H9 (cell line): ENCODE measurements at regions not wholly inside any gene's neighbourhood (a gene's known extent, or its start where the extent isn't known, plus 50 kb on each side); places are given as distances from the start of the nearest gene placed in this dataset.
"Not testable (repeated sequence)": the region's sequence is repeated elsewhere in the genome, so short reads cannot be mapped to it uniquely, and the experiment has no call there.

Source experiments
- DNase-seq: peaks from one replicate; pipeline ENCODE4 v3.0.0-alpha.2; 2017
- H2AFZ ChIP-seq: one replicate; pipeline ENCODE4 v1.6.1; 2013; ENCODE audit warnings: mild to moderate bottlenecking, low read length, control low read depth, moderate library complexity
- H2AK5ac ChIP-seq: 2 replicates; pipeline ENCODE4 v1.6.1; 2013; ENCODE audit warnings: low read length, control low read depth, mixed read lengths; ENCODE audit not compliant: insufficient read length
- H2BK120ac ChIP-seq: one replicate; pipeline ENCODE4 v1.6.1; 2013; ENCODE audit warnings: low read depth, mild to moderate bottlenecking, low read length, control low read depth, inconsistent platforms; ENCODE audit not compliant: poor library complexity, severe bottlenecking
- H2BK12ac ChIP-seq: 2 replicates; pipeline ENCODE4 v1.6.1; 2013; ENCODE audit warnings: low read length, control low read depth, mixed read lengths, low read depth; ENCODE audit not compliant: insufficient read length
- H2BK15ac ChIP-seq: 2 replicates; pipeline ENCODE4 v1.6.1; 2013; ENCODE audit warnings: low read depth, low read length, control low read depth
- H2BK20ac ChIP-seq: one replicate; pipeline ENCODE4 v1.6.1; 2013; ENCODE audit warnings: low read depth, mild to moderate bottlenecking, low read length, control low read depth, inconsistent platforms; ENCODE audit not compliant: poor library complexity, severe bottlenecking
- H2BK5ac ChIP-seq: 2 replicates; pipeline ENCODE4 v1.6.1; 2013; ENCODE audit warnings: low read length, control low read depth, mixed read lengths; ENCODE audit not compliant: insufficient read length
- H3K14ac ChIP-seq: 2 replicates; pipeline ENCODE4 v1.6.1; 2013; ENCODE audit warnings: low read length, control low read depth; ENCODE audit not compliant: insufficient read depth
- H3K18ac ChIP-seq: 2 replicates; pipeline ENCODE4 v1.6.1; 2013; ENCODE audit warnings: low read depth, mild to moderate bottlenecking, mixed read lengths, low read length, control low read depth; ENCODE audit not compliant: insufficient read length
- H3K23ac ChIP-seq: 2 replicates; pipeline ENCODE4 v1.6.1; 2013; ENCODE audit warnings: low read length, control low read depth, mixed read lengths, low read depth; ENCODE audit not compliant: insufficient read length
- H3K23me2 ChIP-seq: 2 replicates; pipeline ENCODE4 v1.6.1; 2013; ENCODE audit warnings: low read depth, mild to moderate bottlenecking, mixed read lengths, low read length, control low read depth; ENCODE audit not compliant: insufficient read length, poor library complexity, severe bottlenecking
- H3K27ac ChIP-seq: 2 replicates; pipeline ENCODE4 v1.5.1; 2013; ENCODE audit warnings: low read length, control low read depth, mixed read lengths, low read depth; ENCODE audit not compliant: insufficient read length
- H3K27me3 ChIP-seq: 2 replicates; pipeline ENCODE4 v1.6.1; 2013; ENCODE audit warnings: low read length, control low read depth, inconsistent platforms; ENCODE audit not compliant: insufficient read depth
- H3K4ac ChIP-seq: 2 replicates; pipeline ENCODE4 v1.6.1; 2013; ENCODE audit warnings: low read depth, mild to moderate bottlenecking, control low read depth, inconsistent platforms, low read length, moderate library complexity
- H3K4me1 ChIP-seq: 2 replicates; pipeline ENCODE4 v1.6.1; 2013; ENCODE audit warnings: low read length, control low read depth, inconsistent platforms; ENCODE audit not compliant: insufficient read depth
- H3K4me2 ChIP-seq: 2 replicates; pipeline ENCODE4 v1.6.1; 2013; ENCODE audit warnings: low read length, control low read depth, mixed read lengths; ENCODE audit not compliant: insufficient read length, insufficient read depth
- H3K56ac ChIP-seq: 2 replicates; pipeline ENCODE4 v1.6.1; 2013; ENCODE audit warnings: low read depth, mild to moderate bottlenecking, mixed read lengths, low read length, control low read depth; ENCODE audit not compliant: insufficient read length
- H3K79me1 ChIP-seq: 2 replicates; pipeline ENCODE4 v1.6.1; 2013; ENCODE audit warnings: low read depth, mild to moderate bottlenecking, moderate library complexity, low read length, control low read depth, inconsistent platforms; ENCODE audit not compliant: insufficient read depth, poor library complexity, severe bottlenecking
- H3K79me2 ChIP-seq: 2 replicates; pipeline ENCODE4 v1.6.1; 2013; ENCODE audit warnings: low read length, control low read depth, inconsistent platforms; ENCODE audit not compliant: insufficient read depth
- H3K9ac ChIP-seq: 2 replicates; pipeline ENCODE4 v1.6.1; 2013; ENCODE audit warnings: low read length, control low read depth, mixed read lengths; ENCODE audit not compliant: insufficient read length; ENCODE audit errors: extremely low read depth
- H3K9me3 ChIP-seq: one replicate; pipeline ENCODE4 v1.6.1; 2013; ENCODE audit warnings: low read depth, low read length, inconsistent platforms; ENCODE audit not compliant: control insufficient read depth
- H3T11ph ChIP-seq: one replicate; pipeline ENCODE4 v1.6.1; 2013; ENCODE audit warnings: mild to moderate bottlenecking, low read length, control low read depth, inconsistent platforms
- H4K20me1 ChIP-seq: one replicate; pipeline ENCODE4 v1.6.1; 2013; ENCODE audit not compliant: control insufficient read depth, insufficient read length, insufficient read depth
- H4K5ac ChIP-seq: 2 replicates; pipeline ENCODE4 v1.6.1; 2013; ENCODE audit warnings: low read depth, mild to moderate bottlenecking, mixed read lengths, low read length, control low read depth; ENCODE audit not compliant: insufficient read length
- H4K8ac ChIP-seq: replicated peaks from 2 replicates; pipeline ENCODE4 v1.6.1; 2013; ENCODE audit warnings: low read length, control low read depth, mixed read lengths, low read depth; ENCODE audit not compliant: insufficient read length
- H4K91ac ChIP-seq: 2 replicates; pipeline ENCODE4 v1.6.1; 2013; ENCODE audit warnings: low read depth, mild to moderate bottlenecking, moderate library complexity, mixed read lengths, low read length, control low read depth; ENCODE audit not compliant: insufficient read length
- H3K27ac Mint-ChIP-seq, 3 experiments: 2 replicates in 2 of 3; 3 replicates in 1 of 3; pipeline ENCODE4 v1.8.0; 2020 to 2021; ENCODE audit warnings: mixed read lengths in 3 of 3, mild to moderate bottlenecking in 1 of 3, moderate library complexity in 1 of 3
- H3K27me3 Mint-ChIP-seq: 2 replicates; pipeline ENCODE4 v1.8.0; 2021; ENCODE audit warnings: low read depth, mild to moderate bottlenecking, moderate library complexity, mixed read lengths
- H3K36me3 Mint-ChIP-seq, 3 experiments: 2 replicates in 2 of 3; 3 replicates in 1 of 3; pipeline ENCODE4 v1.8.0; 2020 to 2021; ENCODE audit warnings: low read depth in 3 of 3, mixed read lengths in 3 of 3; ENCODE audit not compliant: insufficient read depth in 1 of 3
- H3K4me1 Mint-ChIP-seq, 2 experiments: 2 replicates each; pipeline ENCODE4 v1.8.0; 2020; ENCODE audit warnings: mixed read lengths in 2 of 2
- H3K4me3 Mint-ChIP-seq, 2 experiments: 2 replicates in 1 of 2; 3 replicates in 1 of 2; pipeline ENCODE4 v1.8.0; 2020 to 2021; ENCODE audit warnings: mild to moderate bottlenecking in 2 of 2, mixed read lengths in 2 of 2, moderate library complexity in 1 of 2
- H3K9me3 Mint-ChIP-seq, 2 experiments: 2 replicates in 1 of 2; 3 replicates in 1 of 2; pipeline ENCODE4 v1.8.0; 2020; ENCODE audit warnings: mild to moderate bottlenecking in 2 of 2, mixed read lengths in 2 of 2, moderate library complexity in 1 of 2
- CTCF ChIP-seq: fragments of 200-600 bp; sonication (generic); conservative IDR thresholded peaks from 3 replicates; pipeline ENCODE4 v1.8.0; 2021; ENCODE audit warnings: antibody characterized with exemption, mild to moderate bottlenecking
- WGBS: extraction: QIAGEN DNeasy Blood & Tissue Kit; methylation state at CpG from one replicate; pipeline ENCODE4 v1.1.7; 2013; ENCODE audit warnings: missing lambda C conversion rate, low lambda C conversion rate, mixed read lengths; ENCODE audit not compliant: insufficient read length; ENCODE audit errors: extremely low coverage; 5-methylcytosine and 5-hydroxymethylcytosine counted together

- H4K5ac ChIP-seq, H3K56ac ChIP-seq, H3T11ph ChIP-seq, H2BK20ac ChIP-seq, H3K9ac ChIP-seq, H3K79me2 ChIP-seq, H3K4ac ChIP-seq, H2BK120ac ChIP-seq, H3K9me3 Mint-ChIP-seq, H3K4me3 Mint-ChIP-seq, H2BK5ac ChIP-seq, H4K8ac ChIP-seq, H2AFZ ChIP-seq, H3K9me3 ChIP-seq, H3K23me2 ChIP-seq, H2BK15ac ChIP-seq, H3K4me2 ChIP-seq, H3K27me3 ChIP-seq, H3K79me1 ChIP-seq, H3K23ac ChIP-seq, H3K14ac ChIP-seq, H4K91ac ChIP-seq, H4K20me1 ChIP-seq, H3K18ac ChIP-seq, H3K27ac ChIP-seq, H2AK5ac ChIP-seq, H3K36me3 Mint-ChIP-seq, H3K27ac Mint-ChIP-seq, H2BK12ac ChIP-seq: not testable (repeated sequence)
- H3K27me3 Mint-ChIP-seq = peaks cover 17% of the 10 kb centered on the region
- TF ChIP-seq CTCF = peak; percentile 55
- peaks cover 40 to 54% of the 10 kb centered on the region in 2 experiments for H3K4me1 Mint-ChIP-seq
- DNase-seq = peak; percentile 50
- H3K4me1 ChIP-seq = peaks cover 10% of the 10 kb centered on the region; the same call in 1 of the 2 replicates
- no CpG with 5 or more reads among the region's 15 CpGs for WGBS
Observed at GRCh38 chr12:131623404-131624368, 87.2 kb upstream of the SFSWAP start.

GRCh38 chr12:131624369-131624739 is 86.5 kb upstream of the SFSWAP start:
- not testable (repeated sequence) for H4K20me1 ChIP-seq, H3K4ac ChIP-seq, H3K18ac ChIP-seq, H3K56ac ChIP-seq, H3K27ac ChIP-seq, H4K8ac ChIP-seq, H3K4me2 ChIP-seq, H2BK12ac ChIP-seq, H2BK5ac ChIP-seq, H3K79me2 ChIP-seq, H2BK15ac ChIP-seq, H3K14ac ChIP-seq, H2AK5ac ChIP-seq, H3K23ac ChIP-seq, H2BK120ac ChIP-seq, H3K9me3 ChIP-seq, H4K91ac ChIP-seq, DNase-seq, H3K23me2 ChIP-seq, H3K36me3 Mint-ChIP-seq, H2BK20ac ChIP-seq, H2AFZ ChIP-seq, H3K9me3 Mint-ChIP-seq, H3K27me3 ChIP-seq, H4K5ac ChIP-seq, H3T11ph ChIP-seq, H3K9ac ChIP-seq, H3K79me1 ChIP-seq
- peaks cover 39 to 53% of the 10 kb centered on the region in 2 experiments for H3K4me1 Mint-ChIP-seq
- H3K27ac Mint-ChIP-seq = peak overlapping the region; percentile 65 to 96 (median 71); a peak in 5 of 7 replicates
- peaks cover 10% of the 10 kb centered on the region; the same call in 1 of the 2 replicates for H3K4me1 ChIP-seq
- peak overlapping the region in 1 of 2 experiments; percentile 54; a peak in 2 of 5 replicates for H3K4me3 Mint-ChIP-seq
- no CpG with 5 or more reads among the region's 3 CpGs for WGBS
- H3K27me3 Mint-ChIP-seq = peaks cover 14% of the 10 kb centered on the region
